B cell (primary cell): ENCODE measurements at regions not wholly inside any gene's neighbourhood (a gene's known extent, or its start where the extent isn't known, plus 50 kb on each side); places are given as distances from the start of the nearest gene placed in this dataset.

ENCODE experiments used
- EZH2 ChIP-seq: IDR thresholded peaks from 2 replicates; pipeline ENCODE4 v1.6.1; 2012; ENCODE audit warnings: borderline replicate concordance, low read depth, mild to moderate bottlenecking, moderate library complexity, low read length; ENCODE audit not compliant: insufficient read depth, poor library complexity, severe bottlenecking
- TF ChIP-seq, protein P1 (sequence below): fragments of 200-600 bp; IDR thresholded peaks from one replicate; pipeline ENCODE4 v1.8.0; 2022; ENCODE audit warnings: antibody characterized with exemption, mild to moderate bottlenecking

DNA sequence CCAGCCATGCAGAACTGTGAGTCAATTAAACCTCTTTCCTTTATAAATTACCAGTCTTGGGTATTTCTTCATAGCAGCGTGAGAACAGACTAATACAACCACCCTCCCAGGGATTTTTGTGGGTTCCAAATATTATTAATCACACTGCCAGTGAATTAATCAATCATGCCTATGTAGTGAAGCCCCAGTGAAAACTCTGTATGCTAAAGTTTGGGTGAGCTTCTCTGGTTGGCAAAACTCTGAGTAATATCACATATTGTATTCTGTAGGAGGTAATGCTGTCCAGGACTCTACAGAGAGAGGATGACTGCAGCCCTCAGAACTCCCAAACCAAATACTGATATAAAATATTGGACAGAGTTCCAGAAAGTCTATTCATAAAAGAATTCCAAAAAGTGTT, 216.9 kb downstream of the RPAP3 start:
- TF ChIP-seq, protein P1, sequence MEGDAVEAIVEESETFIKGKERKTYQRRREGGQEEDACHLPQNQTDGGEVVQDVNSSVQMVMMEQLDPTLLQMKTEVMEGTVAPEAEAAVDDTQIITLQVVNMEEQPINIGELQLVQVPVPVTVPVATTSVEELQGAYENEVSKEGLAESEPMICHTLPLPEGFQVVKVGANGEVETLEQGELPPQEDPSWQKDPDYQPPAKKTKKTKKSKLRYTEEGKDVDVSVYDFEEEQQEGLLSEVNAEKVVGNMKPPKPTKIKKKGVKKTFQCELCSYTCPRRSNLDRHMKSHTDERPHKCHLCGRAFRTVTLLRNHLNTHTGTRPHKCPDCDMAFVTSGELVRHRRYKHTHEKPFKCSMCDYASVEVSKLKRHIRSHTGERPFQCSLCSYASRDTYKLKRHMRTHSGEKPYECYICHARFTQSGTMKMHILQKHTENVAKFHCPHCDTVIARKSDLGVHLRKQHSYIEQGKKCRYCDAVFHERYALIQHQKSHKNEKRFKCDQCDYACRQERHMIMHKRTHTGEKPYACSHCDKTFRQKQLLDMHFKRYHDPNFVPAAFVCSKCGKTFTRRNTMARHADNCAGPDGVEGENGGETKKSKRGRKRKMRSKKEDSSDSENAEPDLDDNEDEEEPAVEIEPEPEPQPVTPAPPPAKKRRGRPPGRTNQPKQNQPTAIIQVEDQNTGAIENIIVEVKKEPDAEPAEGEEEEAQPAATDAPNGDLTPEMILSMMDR = no peak
- TF ChIP-seq EZH2 = no peak
